Heart right ventricle (tissue), 16 donors: ENCODE measurements at regions not wholly inside any gene's neighbourhood (a gene's known extent, or its start where the extent isn't known, plus 50 kb on each side); places are given as distances from the start of the nearest gene placed in this dataset.

ENCODE experiments used
- ATAC-seq, 8 donors: fragments of 200-7000 bp; cut with Tn5 transposase; one replicate each; pipeline ENCODE4 v1.9.1; 2020; ENCODE audit warnings: mild to moderate bottlenecking in 8 of 8, moderate library complexity in 8 of 8, moderate number of reproducible peaks in 1 of 8
- DNase-seq, 2 donors: peaks; one replicate each; pipeline ENCODE4 v3.0.0-alpha.2; 2020
- H3K27ac ChIP-seq, 10 donors: fragments of 200-600 bp; sonication (generic) in 2 of 10; one replicate each; pipeline versions ENCODE4 v1.5.0 to v1.8.0; 2020 to 2022; ENCODE audit warnings: mild to moderate bottlenecking in 3 of 10
- H3K27me3 ChIP-seq, 7 donors: fragments of 200-600 bp; one replicate each; pipeline ENCODE4 v1.8.0; 2021 to 2022; ENCODE audit warnings: mild to moderate bottlenecking in 2 of 7
- H3K36me3 ChIP-seq, 9 donors: fragments of 200-600 bp; sonication (generic) in 1 of 9; one replicate each; pipeline versions ENCODE4 v1.5.0 to v1.8.0; 2020 to 2022; ENCODE audit warnings: mild to moderate bottlenecking in 2 of 9
- H3K4me1 ChIP-seq, 9 donors: fragments of 200-600 bp; sonication (generic) in 1 of 9; one replicate each; pipeline versions ENCODE4 v1.5.0 to v1.8.0; 2020 to 2022; ENCODE audit warnings: mild to moderate bottlenecking in 4 of 9
- H3K4me3 ChIP-seq, 10 donors: fragments of 200-600 bp; sonication (generic) in 2 of 10; one replicate each; pipeline versions ENCODE4 v1.5.0 to v1.8.0; 2020 to 2022; ENCODE audit warnings: mild to moderate bottlenecking in 7 of 10, moderate library complexity in 2 of 10
- H3K9me3 ChIP-seq, 11 donors: fragments of 200-600 bp in 10 of 11; sonication (generic) in 2 of 11; one replicate each; pipeline versions ENCODE4 v1.5.0 to v1.8.0; 2013 to 2022; ENCODE audit warnings: mild to moderate bottlenecking in 2 of 11, control low read depth in 1 of 11, moderate library complexity in 1 of 11
- WGBS, 2 donors: extraction: QIAGEN DNeasy Blood & Tissue Kit; methylation state at CpG; one replicate each; pipeline ENCODE4 v1.1.7; 2013; ENCODE audit warnings: inconsistent platforms in 1 of 2; 5-methylcytosine and 5-hydroxymethylcytosine counted together
- intact Hi-C, 10 donors: fragments of 100-400 bp; cut with DNase I; formaldehyde crosslinking; loops; one replicate each; pipeline versions ENCODE4 v1.11.1 to v1.14.2; 2022
- TF ChIP-seq, protein P1 (sequence below), 9 donors: fragments of 200-600 bp; sonication (generic) in 2 of 9; IDR thresholded peaks; one replicate each; pipeline versions ENCODE4 v1.5.0 to v1.8.0; 2021 to 2022; ENCODE audit warnings: antibody characterized with exemption in 9 of 9, mild to moderate bottlenecking in 5 of 9, moderate library complexity in 1 of 9
- donor health status: Arrhythmogenic right ventricular cardiomyopathy.
- donor health status: ischemic (EF 13 %, LVEDD 7.1; RV severe dilation, severe dysfunction).
- donor health status: healthy with polysubstance abuse.
- donor health status: DM: no; HTN: yes; CAD: no.
- donor health status: DM: no; HTN: no; CAD: no.
- donor health status: ischemic (EF 25% LVEDD 6.9; RV normal size, moderate dysfunction).
- donor health status: ischemic (EF 25% LVEDD 5.7; RV mildly dilated, moderate dysfunction).
- donor health status: healthy.
- donor health status: DM: yes; HTN: yes; CAD: no.
- donor health status: Ischemic cardiomyopathy.
- donor health status: ischemic (EF 35%, LVEDD 5.7; RV mildly dilated, moderate dysfunction).
- donor health status: nonischemic (EF 11% LVEDD 7.7; RV severe dilation, severe dysfunction).
- donor health status: DM: yes; HTN: yes; CAD: no.
- donor health status: PGD.
- donor health status: ischemic (EF 29% LVEDD 5.4; RV normal size, mild dysfunction).
- donor health status: nonischemic (EF 23%, LVEDD 6.1; RV moderate dilation, normal function).

DNA sequence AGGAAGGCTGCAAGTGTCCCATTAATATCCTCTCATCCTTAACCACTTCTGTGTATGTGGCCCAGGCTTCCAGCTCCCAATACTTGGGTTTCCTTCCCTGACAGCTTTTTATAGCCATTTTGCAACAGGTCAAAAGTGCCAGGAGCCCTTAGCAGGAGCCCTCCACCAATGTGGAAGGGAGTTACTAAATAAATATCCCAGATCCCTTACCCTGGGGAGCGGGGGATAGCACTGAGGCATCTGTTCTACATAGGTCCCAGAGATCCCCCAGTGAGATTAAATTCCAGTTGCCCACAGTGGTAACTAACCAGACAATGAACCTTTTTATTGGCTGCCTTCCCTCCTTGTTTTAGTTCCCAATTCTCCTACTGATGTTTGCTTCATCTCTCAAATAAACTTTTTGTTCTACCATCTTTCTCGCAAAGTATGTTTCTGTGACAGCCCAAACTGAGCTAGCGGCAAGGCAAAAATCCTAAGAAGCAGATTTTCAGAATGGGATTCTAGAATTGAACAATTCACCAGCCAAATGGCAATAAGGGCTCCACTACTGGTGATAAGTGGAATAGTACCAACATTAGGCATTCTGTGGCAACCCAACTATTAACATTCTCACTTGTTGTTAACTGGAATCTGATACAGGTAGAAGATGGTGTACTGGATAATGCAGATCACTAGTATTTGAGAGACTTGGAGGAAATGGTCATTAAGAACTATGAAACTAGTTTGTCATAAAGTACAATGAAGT, 83.9 kb upstream of the MAPRE2 start:
- Histone ChIP-seq H3K27me3 (no peaks in the 10 kb centered on the region), H3K27ac (peak overlapping the region in 9 of 10 donors; percentile 11 to 68 (median 37)), H3K4me1 (peaks cover 0 to 17% (median 7%) of the 10 kb centered on the region in 9 donors), H3K36me3 (no peaks in the 10 kb centered on the region), H3K9me3 (peaks cover 0 to 4% (median 0%) of the 10 kb centered on the region in 11 donors), H3K4me3 (no peak overlapping the region)
- 63 to 70% methylated on average over 3 of the region's 3 CpGs for WGBS, 2 donors
- DNase-seq (no peak), ATAC-seq (peak in 7 of 8 donors; percentile 20 to 79 (median 54))
- intact Hi-C loops = no loop called here
- TF ChIP-seq, protein P1, sequence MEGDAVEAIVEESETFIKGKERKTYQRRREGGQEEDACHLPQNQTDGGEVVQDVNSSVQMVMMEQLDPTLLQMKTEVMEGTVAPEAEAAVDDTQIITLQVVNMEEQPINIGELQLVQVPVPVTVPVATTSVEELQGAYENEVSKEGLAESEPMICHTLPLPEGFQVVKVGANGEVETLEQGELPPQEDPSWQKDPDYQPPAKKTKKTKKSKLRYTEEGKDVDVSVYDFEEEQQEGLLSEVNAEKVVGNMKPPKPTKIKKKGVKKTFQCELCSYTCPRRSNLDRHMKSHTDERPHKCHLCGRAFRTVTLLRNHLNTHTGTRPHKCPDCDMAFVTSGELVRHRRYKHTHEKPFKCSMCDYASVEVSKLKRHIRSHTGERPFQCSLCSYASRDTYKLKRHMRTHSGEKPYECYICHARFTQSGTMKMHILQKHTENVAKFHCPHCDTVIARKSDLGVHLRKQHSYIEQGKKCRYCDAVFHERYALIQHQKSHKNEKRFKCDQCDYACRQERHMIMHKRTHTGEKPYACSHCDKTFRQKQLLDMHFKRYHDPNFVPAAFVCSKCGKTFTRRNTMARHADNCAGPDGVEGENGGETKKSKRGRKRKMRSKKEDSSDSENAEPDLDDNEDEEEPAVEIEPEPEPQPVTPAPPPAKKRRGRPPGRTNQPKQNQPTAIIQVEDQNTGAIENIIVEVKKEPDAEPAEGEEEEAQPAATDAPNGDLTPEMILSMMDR (IDR thresholded peaks at IDR 0.05) = no peak

DNA sequence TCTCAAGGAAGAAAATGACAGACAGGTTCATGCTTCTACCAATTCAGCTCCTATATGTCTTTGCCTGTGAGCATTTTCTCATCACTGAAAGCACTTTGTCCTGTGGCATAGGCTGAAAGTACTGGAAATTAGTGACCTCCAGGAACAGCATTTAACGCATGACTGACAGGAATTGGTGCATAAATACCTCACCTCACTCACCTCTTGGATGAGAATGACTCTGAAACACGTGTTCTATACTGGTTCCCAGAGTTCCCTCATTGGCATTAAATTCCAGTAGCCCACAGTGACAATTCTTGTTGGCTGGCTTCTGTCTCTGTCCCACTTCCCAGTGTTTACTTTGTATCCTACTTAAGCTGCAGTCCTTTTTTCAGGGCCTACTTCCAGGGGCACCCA, 83.4 kb upstream of the MAPRE2 start:
- Histone ChIP-seq H3K4me3 (no peak overlapping the region), H3K4me1 (peaks cover 0 to 17% (median 7%) of the 10 kb centered on the region in 9 donors), H3K27me3 (no peaks in the 10 kb centered on the region), H3K36me3 (no peaks in the 10 kb centered on the region), H3K9me3 (peaks cover 0 to 4% (median 0%) of the 10 kb centered on the region in 11 donors), H3K27ac (peak overlapping the region in 7 of 10 donors; percentile 18 to 68 (median 39))
- intact Hi-C loops = no loop called here
- 76 to 79% methylated on average over 2 of the region's 2 CpGs for WGBS, 2 donors
- DNase-seq = no peak
- ATAC-seq = no peak
- TF ChIP-seq, protein P1 (IDR thresholded peaks at IDR 0.05) = no peak

DNA sequence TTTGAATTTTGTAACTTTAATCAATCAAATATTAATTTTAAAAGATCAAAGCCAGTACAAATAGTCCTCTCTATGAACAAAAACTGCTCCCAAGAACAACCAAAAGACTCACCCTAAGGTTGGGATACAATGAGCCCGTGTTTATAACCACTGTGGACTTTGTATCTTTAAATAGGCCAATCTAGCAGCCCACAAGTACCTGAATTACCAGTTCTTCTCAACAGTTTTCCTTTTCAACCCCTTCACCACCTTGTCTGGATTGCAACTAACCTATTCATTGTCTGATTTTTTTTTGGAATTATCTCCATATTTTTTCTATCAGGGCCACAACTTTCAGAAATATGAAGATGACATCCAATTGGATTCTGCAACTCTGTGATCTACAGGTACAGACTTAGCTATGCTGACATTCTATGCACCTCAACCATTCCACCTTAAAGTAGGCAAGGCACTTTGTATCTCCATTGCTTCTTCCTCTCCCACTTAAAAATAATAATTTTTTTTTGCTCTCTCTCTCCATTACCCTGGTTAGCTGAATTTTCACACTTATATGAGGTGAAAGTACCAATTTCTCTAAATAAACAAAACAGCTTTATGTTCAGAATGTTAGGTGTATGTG, 81.9 kb upstream of the MAPRE2 start:
- peaks cover 0 to 17% (median 7%) of the 10 kb centered on the region in 9 donors for H3K4me1 ChIP-seq

DNA sequence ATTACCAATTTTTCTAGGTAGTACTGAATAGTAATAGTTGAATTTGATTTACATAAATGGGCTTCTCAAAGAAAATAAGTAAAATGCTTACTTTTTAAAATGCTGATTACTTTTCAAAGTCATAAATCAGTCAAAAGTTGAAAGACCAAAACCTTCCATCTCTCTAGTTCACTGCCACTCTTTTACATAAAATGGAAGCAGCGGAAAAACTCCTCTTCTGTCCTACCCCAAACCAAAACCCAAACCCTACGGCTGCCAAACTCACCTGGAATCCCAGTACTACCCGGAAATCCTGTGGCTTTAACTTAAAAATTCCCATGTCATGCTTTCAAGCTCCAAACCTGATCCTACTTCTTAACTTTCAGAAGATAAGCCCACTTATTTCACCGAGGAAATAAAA, 81.2 kb upstream of the MAPRE2 start:
- ATAC-seq (no peak), DNase-seq (no peak)
- H3K27ac ChIP-seq = no peak overlapping the region
- no peaks in the 10 kb centered on the region for H3K36me3 ChIP-seq
- TF ChIP-seq, protein P1 (IDR thresholded peaks at IDR 0.05) = no peak
- 79 to 83% methylated on average over 4 of the region's 4 CpGs for WGBS, 2 donors
- H3K9me3 ChIP-seq = peaks cover 0 to 4% (median 0%) of the 10 kb centered on the region in 11 donors
- H3K4me1 ChIP-seq = peaks cover 0 to 17% (median 7%) of the 10 kb centered on the region in 9 donors
- H3K4me3 ChIP-seq = no peak overlapping the region
- no peaks in the 10 kb centered on the region for H3K27me3 ChIP-seq
- intact Hi-C loops = no loop called here

More for the DNA sequence above, 81.9 kb upstream of the MAPRE2 start:
- no peaks in the 10 kb centered on the region for H3K36me3 ChIP-seq
- no peaks in the 10 kb centered on the region for H3K27me3 ChIP-seq
- peaks cover 0 to 4% (median 0%) of the 10 kb centered on the region in 11 donors for H3K9me3 ChIP-seq
- H3K27ac ChIP-seq = no peak overlapping the region
- ATAC-seq = no peak
- DNase-seq = no peak
- intact Hi-C loops = no loop called here
- no peak overlapping the region for H3K4me3 ChIP-seq
- WGBS, 2 donors = 81 to 93% methylated on average over 1 of the region's 1 CpG
- TF ChIP-seq, protein P1 (IDR thresholded peaks at IDR 0.05) = no peak
